NCI-H1092 treated with DMSO at 0.1 percent for 48 hours (cell line): ENCODE measurements at regions not wholly inside any gene's neighbourhood (a gene's known extent, or its start where the extent isn't known, plus 50 kb on each side); places are given as distances from the start of the nearest gene placed in this dataset.

ENCODE experiments used
- DNase-seq: peaks from one replicate; lab custom pipeline; 2025; lab: John Stamatoyannopoulos, UW

GRCh38 chr16:48892893-48893292 lies 282.9 kb upstream of the N4BP1 start:
- no peak for DNase-seq

DNA sequence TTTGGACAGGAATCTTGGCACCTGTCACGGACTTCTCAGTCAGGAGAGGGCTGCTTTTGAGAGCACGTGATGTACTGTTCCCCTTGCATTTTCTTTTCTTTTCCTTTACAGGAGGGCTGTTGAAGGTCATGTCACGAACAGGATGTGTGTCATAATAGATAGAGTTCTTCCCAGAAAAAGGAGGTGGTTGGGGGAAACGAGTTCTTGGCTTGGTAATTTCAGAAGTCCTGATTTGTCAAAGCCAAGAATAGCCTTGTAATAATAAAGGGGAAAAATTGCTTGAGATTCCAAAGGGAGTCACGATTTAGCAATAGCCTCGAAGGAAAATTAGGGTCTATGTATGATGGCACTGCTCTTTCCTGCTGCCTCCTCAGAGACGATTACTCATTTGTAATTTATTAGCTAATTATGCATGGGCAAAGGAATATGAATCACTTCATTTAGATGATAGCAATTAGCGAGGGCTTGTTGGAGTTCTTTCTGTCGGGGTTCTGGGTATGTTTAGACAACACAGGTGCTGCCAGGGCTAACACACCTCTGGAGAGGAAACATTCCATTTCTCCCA lies 277.7 kb upstream of the N4BP1 start:
- DNase-seq = no peak

DNA sequence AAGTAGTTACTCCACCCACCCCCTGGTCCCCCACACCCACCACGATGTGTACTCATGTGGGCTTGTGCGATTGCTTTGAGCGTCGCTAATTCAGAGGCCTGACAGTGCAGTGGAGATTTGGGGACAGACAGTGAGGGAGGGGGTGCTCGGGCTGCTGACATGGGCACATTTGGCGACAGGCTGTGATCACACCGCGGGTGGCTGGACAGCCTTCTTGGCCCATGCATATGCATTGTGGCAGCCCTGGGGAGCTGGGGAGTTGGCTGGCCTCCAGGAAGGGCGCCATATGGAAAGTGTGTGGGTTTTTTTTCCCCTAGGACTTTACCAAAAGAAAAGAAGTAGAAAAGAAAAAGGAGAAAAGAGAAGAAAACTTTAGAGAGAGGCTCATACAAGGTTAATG lies 275.5 kb upstream of the N4BP1 start:
- DNase-seq = no peak

GRCh38 chr16:48881272-48881671 lies 271.3 kb upstream of the N4BP1 start:
- no peak for DNase-seq

DNA sequence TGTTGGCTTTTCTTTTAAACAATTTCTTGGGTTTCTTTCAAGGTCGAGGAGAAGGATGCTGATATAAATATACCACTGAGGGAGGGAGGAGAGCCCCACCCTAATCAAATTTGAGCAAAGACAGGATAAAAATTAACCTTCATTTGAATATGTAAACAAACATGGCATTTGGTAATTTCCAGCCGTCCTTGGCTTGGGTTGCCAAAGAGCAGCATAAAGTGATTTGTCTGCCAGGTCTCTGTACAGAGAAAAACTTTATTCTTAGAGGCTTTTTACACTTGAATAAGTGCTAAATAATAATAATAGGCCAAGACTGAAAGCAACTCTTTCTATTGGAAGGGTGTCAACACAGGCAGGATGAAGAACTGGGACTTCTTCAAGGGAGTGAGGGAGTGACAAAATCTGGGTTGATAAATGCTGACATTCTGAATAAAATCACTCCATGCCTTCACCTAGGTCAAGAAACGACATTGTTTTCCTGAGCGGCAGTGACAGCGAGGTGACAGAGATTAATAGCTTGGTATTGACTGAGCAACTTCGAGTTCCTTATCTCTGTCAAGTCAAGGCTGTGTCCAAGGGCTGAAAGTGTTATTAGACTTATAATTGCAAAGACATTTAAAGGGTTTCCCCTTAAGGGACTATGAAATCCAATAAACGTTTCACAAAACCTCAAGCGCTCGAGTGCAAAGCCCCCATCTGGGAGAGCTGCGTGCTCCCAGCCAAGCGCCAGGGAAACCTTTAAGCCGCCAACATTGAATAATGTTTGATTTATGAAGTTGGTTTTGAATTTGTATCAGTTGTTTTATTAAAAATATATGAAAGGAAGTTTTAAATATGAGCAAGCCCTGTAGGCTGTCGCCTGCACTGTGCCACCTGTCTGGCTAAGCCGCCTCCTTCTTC lies 269.5 kb upstream of the N4BP1 start:
- no peak for DNase-seq

GRCh38 chr16:48877946-48878345 lies 268.0 kb upstream of the N4BP1 start:
- no peak for DNase-seq

- no peak for DNase-seq
Observed at GRCh38 chr16:48870141-48870540, 260.2 kb upstream of the N4BP1 start.

DNA sequence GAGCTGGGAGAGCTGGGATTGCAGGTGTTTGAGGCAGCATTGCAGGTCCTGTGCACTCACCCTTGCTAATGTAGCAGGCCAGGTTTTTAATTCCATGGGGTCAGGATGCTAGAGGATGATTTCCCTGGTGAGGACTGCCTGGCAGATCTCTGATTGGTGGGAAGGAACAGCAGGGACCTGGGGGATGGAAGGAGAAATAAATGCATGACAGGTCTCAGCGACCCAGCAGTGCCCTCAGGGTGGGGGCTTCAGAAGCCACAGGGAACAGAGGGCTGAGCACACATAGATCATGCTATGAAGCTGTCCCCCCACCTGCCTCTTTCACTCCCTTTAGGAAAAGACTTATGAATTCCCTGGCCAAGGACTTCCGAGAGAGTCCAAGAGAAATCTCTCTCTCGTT lies 255.5 kb upstream of the N4BP1 start:
- no peak for DNase-seq

GRCh38 chr16:48864055-48864454 lies 254.1 kb upstream of the N4BP1 start:
- DNase-seq = no peak

GRCh38 chr16:48862087-48862532 lies 252.1 kb upstream of the N4BP1 start:
- no peak for DNase-seq

DNA sequence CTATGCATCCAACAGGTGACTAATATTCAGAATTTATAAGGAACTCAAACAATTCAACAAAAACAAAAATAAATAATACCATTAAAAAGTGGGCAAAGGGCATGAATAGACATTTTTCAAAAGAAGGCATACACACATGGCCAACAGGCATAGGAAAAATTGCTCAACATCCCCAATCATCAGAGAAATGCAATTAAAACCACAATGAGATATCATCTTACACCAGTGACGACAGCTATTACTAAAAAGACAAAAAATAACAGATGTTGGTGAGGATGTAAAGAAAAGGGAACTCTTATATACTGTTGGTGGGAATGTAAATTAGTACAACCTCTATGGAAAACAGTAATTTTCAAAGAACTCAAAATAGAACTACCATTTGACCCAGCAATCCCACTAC lies 250.4 kb upstream of the N4BP1 start:
- no peak for DNase-seq

- no peak for DNase-seq
Observed at GRCh38 chr16:48852951-48853350, 243.0 kb upstream of the N4BP1 start.

- DNase-seq = no peak
Observed at GRCh38 chr16:48852458-48852857, 242.5 kb upstream of the N4BP1 start.

DNA sequence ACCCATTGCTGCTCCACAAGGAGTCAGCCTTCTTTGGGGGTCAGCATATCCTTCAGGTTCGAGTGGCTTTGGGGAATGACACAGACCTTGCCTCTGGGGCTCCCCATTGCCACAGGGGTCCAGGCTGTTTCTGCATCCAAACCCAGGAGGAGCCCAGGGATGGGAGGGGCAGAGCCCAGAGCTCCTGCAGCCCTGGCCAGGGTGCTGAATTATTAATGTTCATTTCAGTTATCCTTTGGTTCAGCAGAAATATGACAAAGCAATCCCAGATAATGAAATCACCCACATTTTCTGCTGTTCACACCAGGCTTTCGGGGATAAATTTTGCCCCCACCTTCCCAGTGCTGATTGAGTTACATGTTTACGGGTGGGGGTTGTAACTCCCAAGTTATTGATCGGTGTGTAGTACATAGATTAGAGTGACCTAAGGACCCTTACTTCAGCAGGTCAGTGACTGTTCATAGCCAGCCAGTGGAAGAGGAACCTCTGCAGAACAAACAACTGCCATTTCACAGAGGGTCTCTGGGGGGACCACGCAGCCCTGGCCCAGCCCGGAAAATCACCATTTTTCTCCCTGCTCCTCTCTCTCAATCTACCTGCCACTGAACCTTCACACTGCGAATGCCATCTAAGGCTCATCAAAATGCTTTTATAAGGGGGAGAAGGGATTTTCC lies 240.3 kb upstream of the N4BP1 start:
- no peak for DNase-seq

DNA sequence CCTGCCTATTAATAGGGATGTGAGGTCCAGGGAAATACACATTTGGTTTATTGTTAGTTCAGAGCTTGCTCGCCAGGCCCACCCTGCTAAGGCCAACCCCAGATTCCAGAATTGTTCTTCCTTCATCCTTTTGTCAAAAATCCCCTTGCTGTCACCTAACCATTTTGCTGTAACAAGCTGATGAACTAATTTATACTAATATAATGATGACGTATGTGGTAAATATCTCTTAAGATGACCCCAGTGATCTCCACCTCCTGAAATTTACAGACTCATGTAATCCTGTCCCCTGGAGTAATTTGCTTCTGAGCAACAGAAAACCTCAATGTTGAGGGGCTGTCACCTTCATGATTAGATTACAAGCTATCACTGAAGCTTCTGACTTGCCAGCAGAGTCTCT lies 236.3 kb upstream of the N4BP1 start:
- DNase-seq = no peak

- DNase-seq = no peak
Observed at GRCh38 chr16:48845261-48845660, 235.3 kb upstream of the N4BP1 start.

DNA sequence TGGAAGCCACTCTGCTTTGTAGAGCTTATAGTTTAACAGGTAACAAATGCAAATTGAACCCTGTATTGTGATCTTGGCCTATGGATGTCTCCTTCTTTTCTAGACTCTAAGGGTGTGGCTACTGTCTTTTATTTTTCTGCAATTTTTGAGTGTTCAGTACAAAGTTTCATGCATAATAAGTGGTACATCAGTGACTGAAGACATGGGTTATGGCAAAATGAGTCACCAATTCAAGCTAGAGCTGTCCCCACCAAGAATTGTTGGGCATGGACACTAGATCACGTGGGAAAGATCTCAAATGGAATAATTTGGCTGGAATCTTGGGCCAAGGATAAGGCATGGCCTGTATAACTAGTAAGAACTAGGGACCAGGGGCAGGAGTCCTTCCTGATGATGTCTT lies 228.4 kb upstream of the N4BP1 start:
- no peak for DNase-seq

- DNase-seq = no peak
Observed at GRCh38 chr16:48836636-48837035, 226.7 kb upstream of the N4BP1 start.

GRCh38 chr16:48836067-48836466 lies 226.1 kb upstream of the N4BP1 start:
- DNase-seq = no peak

DNA sequence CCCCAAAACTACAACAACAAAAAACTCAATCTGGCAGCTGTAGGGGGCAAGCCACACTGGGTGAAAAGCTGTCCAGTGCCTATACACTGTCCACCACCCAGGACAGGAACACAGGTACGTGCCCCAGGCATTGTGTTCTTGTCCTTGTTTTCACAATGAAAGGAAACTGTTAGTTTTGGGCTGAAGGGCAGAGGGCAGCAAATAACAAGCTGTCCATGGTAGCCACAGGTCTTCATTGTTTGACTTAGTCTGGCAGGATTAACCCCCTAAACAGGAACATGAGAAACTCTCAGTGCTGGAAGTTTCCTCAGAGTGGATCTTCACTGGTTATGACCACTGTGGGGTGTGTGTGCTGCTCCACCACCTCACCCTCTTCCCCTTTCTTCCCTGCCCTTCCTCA lies 224.6 kb upstream of the N4BP1 start:
- DNase-seq = no peak

GRCh38 chr16:48833461-48833860 lies 223.5 kb upstream of the N4BP1 start:
- no peak for DNase-seq

GRCh38 chr16:48831076-48831722 lies 221.2 kb upstream of the N4BP1 start:
- no peak for DNase-seq
